GM10266 (cell line): ENCODE measurements at regions not wholly inside any gene's neighbourhood (a gene's known extent, or its start where the extent isn't known, plus 50 kb on each side); places are given as distances from the start of the nearest gene placed in this dataset.

Experiments
- DNase-seq: peaks from one replicate; pipeline ENCODE4 v3.0.0; 2012; ENCODE audit errors: extremely low spot score
- CTCF ChIP-seq: IDR thresholded peaks from 2 replicates; pipeline ENCODE4 v1.5.1; 2012; ENCODE audit warnings: mild to moderate bottlenecking, low read depth; ENCODE audit not compliant: control insufficient read depth, insufficient read depth; ENCODE audit errors: missing control alignments

- TF ChIP-seq CTCF, result no peak
- DNase-seq, result no peak
These were observed 216.1 kb upstream of the SLC14A2 start for GRCh38 chr18:45399146-45399545.

- DNase-seq, result no peak
- TF ChIP-seq CTCF, result no peak
These were observed 215.6 kb upstream of the SLC14A2 start for GRCh38 chr18:45399643-45400042.

GRCh38 chr18:45402485-45403056 is 212.7 kb upstream of the SLC14A2 start:
- TF ChIP-seq CTCF, result no peak
- no peak for DNase-seq

GRCh38 chr18:45403341-45404049 is 211.8 kb upstream of the SLC14A2 start:
- no peak for TF ChIP-seq CTCF
- DNase-seq, result no peak

GRCh38 chr18:45408218-45408617 is 207.1 kb upstream of the SLC14A2 start:
- DNase-seq, result no peak
- TF ChIP-seq CTCF, result no peak

- TF ChIP-seq CTCF, result no peak
- no peak for DNase-seq
These were observed 205.3 kb upstream of the SLC14A2 start for GRCh38 chr18:45409971-45410370.

GRCh38 chr18:45412577-45412976 is 202.7 kb upstream of the SLC14A2 start:
- no peak for TF ChIP-seq CTCF
- DNase-seq, result no peak
